LNCAP (cell line): ENCODE measurements at regions not wholly inside any gene's neighbourhood (a gene's known extent, or its start where the extent isn't known, plus 50 kb on each side); places are given as distances from the start of the nearest gene placed in this dataset.

Experiments used
- CTCF ChIP-seq: fragments of 450-650 bp; IDR thresholded peaks from 2 replicates; pipeline ENCODE4 v1.5.1; 2017; ENCODE audit warnings: mild to moderate bottlenecking

- TF ChIP-seq CTCF = no peak
Measured at GRCh38 chr12:115357681-115358080, 673.7 kb upstream of the TBX3 start.

- no peak for TF ChIP-seq CTCF
Measured at GRCh38 chr12:115355301-115355700, 671.3 kb upstream of the TBX3 start.

GRCh38 chr12:115354007-115354890 lies 670.3 kb upstream of the TBX3 start:
- TF ChIP-seq CTCF = no peak

GRCh38 chr12:115353467-115353866 lies 669.5 kb upstream of the TBX3 start:
- TF ChIP-seq CTCF = no peak

- no peak for TF ChIP-seq CTCF
Measured at GRCh38 chr12:115351514-115352077, 667.6 kb upstream of the TBX3 start.

- TF ChIP-seq CTCF = no peak
Measured at GRCh38 chr12:115349711-115350110, 665.7 kb upstream of the TBX3 start.

- TF ChIP-seq CTCF = no peak
Measured at GRCh38 chr12:115348301-115348700, 664.3 kb upstream of the TBX3 start.
